ENCODE measurements at regions not wholly inside any gene's neighbourhood (a gene's known extent, or its start where the extent isn't known, plus 50 kb on each side); places are given as distances from the start of the nearest gene placed in this dataset.

GRCh38 chr15:70311821-70312220 lies 214.1 kb upstream of the TLE3 start:
- Histone ChIP-seq H3K9ac (ENCODE audit: insufficient read length) (no peak overlapping the region), H3K9me3 (ENCODE audit: low read depth, low read length) (0 out of 2 replicates have a peak, but pooled peaks cover 5% of the 10 kb centered on the region), H3K27ac (no peak overlapping the region), H3K36me3 (ENCODE audit: insufficient read depth, low read length) (no peaks in the 10 kb centered on the region; the same call in 1 of the 2 replicates), H3K4me3 (no peak overlapping the region)
- TF ChIP-seq EZH2 (IDR thresholded peaks at IDR 0.05) (no peak), FOXP2 (optimal IDR thresholded peaks at IDR 0.05; ENCODE audit: control extremely low read depth, extremely low read length, insufficient read depth) (no peak), POLR2AphosphoS5 (IDR thresholded peaks at IDR 0.05; ENCODE audit: borderline replicate concordance, low read depth, low read length) (no peak)
- no peak for DNase-seq (ENCODE audit: low read depth, low spot score)

GRCh38 chr15:70309716-70310115 lies 212.0 kb upstream of the TLE3 start:
- no peaks in the 10 kb centered on the region; the same call in 1 of the 2 replicates for H3K36me3 ChIP-seq (ENCODE audit: insufficient read depth, low read length)
- peak overlapping the region; percentile 44; the same call in 1 of the 2 replicates for H3K4me3 ChIP-seq
- peak overlapping the region; percentile 86 for H3K27ac ChIP-seq
- H3K9ac ChIP-seq (ENCODE audit: insufficient read length): no peak overlapping the region
- DNase-seq (ENCODE audit: low read depth, low spot score): no peak
- no peak for TF ChIP-seq POLR2AphosphoS5 (IDR thresholded peaks at IDR 0.05; ENCODE audit: borderline replicate concordance, low read depth, low read length)
- no peak for TF ChIP-seq EZH2 (IDR thresholded peaks at IDR 0.05)
- TF ChIP-seq FOXP2 (optimal IDR thresholded peaks at IDR 0.05; ENCODE audit: control extremely low read depth, extremely low read length, insufficient read depth): no peak
- 0 out of 2 replicates have a peak, but pooled peaks cover 5% of the 10 kb centered on the region for H3K9me3 ChIP-seq (ENCODE audit: low read depth, low read length)

- H3K4me3 ChIP-seq: peak overlapping the region; percentile 79
- peak overlapping the region; percentile 80 for H3K9ac ChIP-seq (ENCODE audit: insufficient read length)
- peak overlapping the region; percentile 100 for H3K27ac ChIP-seq
- 0 out of 2 replicates have a peak, but pooled peaks cover 5% of the 10 kb centered on the region for H3K9me3 ChIP-seq (ENCODE audit: low read depth, low read length)
- TF ChIP-seq POLR2AphosphoS5 (IDR thresholded peaks at IDR 0.05; ENCODE audit: borderline replicate concordance, low read depth, low read length): peak; percentile 69; the same call in 1 of the 2 replicates
- TF ChIP-seq EZH2 (IDR thresholded peaks at IDR 0.05): no peak
- peak; percentile 8 for TF ChIP-seq FOXP2 (optimal IDR thresholded peaks at IDR 0.05; ENCODE audit: control extremely low read depth, extremely low read length, insufficient read depth)
- no peaks in the 10 kb centered on the region; the same call in 1 of the 2 replicates for H3K36me3 ChIP-seq (ENCODE audit: insufficient read depth, low read length)
- DNase-seq (ENCODE audit: low read depth, low spot score): peak; percentile 92
Measured at GRCh38 chr15:70308735-70309434, 211.2 kb upstream of the TLE3 start.

GRCh38 chr15:70308011-70308734 lies 210.5 kb upstream of the TLE3 start:
- H3K9me3 ChIP-seq (ENCODE audit: low read depth, low read length): 0 out of 2 replicates have a peak, but pooled peaks cover 5% of the 10 kb centered on the region
- H3K27ac ChIP-seq: peak overlapping the region; percentile 100
- peak; percentile 85 for DNase-seq (ENCODE audit: low read depth, low spot score)
- peak overlapping the region; percentile 79 for H3K4me3 ChIP-seq
- H3K36me3 ChIP-seq (ENCODE audit: insufficient read depth, low read length): no peaks in the 10 kb centered on the region; the same call in 1 of the 2 replicates
- TF ChIP-seq POLR2AphosphoS5 (IDR thresholded peaks at IDR 0.05; ENCODE audit: borderline replicate concordance, low read depth, low read length) (no peak; the same call in 1 of the 2 replicates), EZH2 (IDR thresholded peaks at IDR 0.05) (no peak), FOXP2 (optimal IDR thresholded peaks at IDR 0.05; ENCODE audit: control extremely low read depth, extremely low read length, insufficient read depth) (no peak)
- peak overlapping the region; percentile 80 for H3K9ac ChIP-seq (ENCODE audit: insufficient read length)

- no peak for DNase-seq (ENCODE audit: low read depth, low spot score)
- H3K27ac ChIP-seq: no peak overlapping the region
- H3K36me3 ChIP-seq (ENCODE audit: insufficient read depth, low read length): no peaks in the 10 kb centered on the region; the same call in 1 of the 2 replicates
- H3K4me3 ChIP-seq: no peak overlapping the region
- H3K9ac ChIP-seq (ENCODE audit: insufficient read length): no peak overlapping the region
- TF ChIP-seq FOXP2 (optimal IDR thresholded peaks at IDR 0.05; ENCODE audit: control extremely low read depth, extremely low read length, insufficient read depth): no peak
- no peak for TF ChIP-seq EZH2 (IDR thresholded peaks at IDR 0.05)
- TF ChIP-seq POLR2AphosphoS5 (IDR thresholded peaks at IDR 0.05; ENCODE audit: borderline replicate concordance, low read depth, low read length): no peak
- 0 out of 2 replicates have a peak, but pooled peaks cover 5% of the 10 kb centered on the region for H3K9me3 ChIP-seq (ENCODE audit: low read depth, low read length)
Measured at GRCh38 chr15:70306582-70306981, 208.9 kb upstream of the TLE3 start.

GRCh38 chr15:70306081-70306480 lies 208.4 kb upstream of the TLE3 start:
- DNase-seq (ENCODE audit: low read depth, low spot score): no peak
- no peaks in the 10 kb centered on the region; the same call in 1 of the 2 replicates for H3K36me3 ChIP-seq (ENCODE audit: insufficient read depth, low read length)
- H3K9me3 ChIP-seq (ENCODE audit: low read depth, low read length): 0 out of 2 replicates have a peak, but pooled peaks cover 3% of the 10 kb centered on the region
- H3K4me3 ChIP-seq: no peak overlapping the region
- TF ChIP-seq EZH2 (IDR thresholded peaks at IDR 0.05) (no peak), POLR2AphosphoS5 (IDR thresholded peaks at IDR 0.05; ENCODE audit: borderline replicate concordance, low read depth, low read length) (no peak), FOXP2 (optimal IDR thresholded peaks at IDR 0.05; ENCODE audit: control extremely low read depth, extremely low read length, insufficient read depth) (no peak)
- H3K27ac ChIP-seq: no peak overlapping the region
- no peak overlapping the region for H3K9ac ChIP-seq (ENCODE audit: insufficient read length)

- TF ChIP-seq POLR2AphosphoS5 (IDR thresholded peaks at IDR 0.05; ENCODE audit: borderline replicate concordance, low read depth, low read length) (no peak), FOXP2 (optimal IDR thresholded peaks at IDR 0.05; ENCODE audit: control extremely low read depth, extremely low read length, insufficient read depth) (no peak), EZH2 (IDR thresholded peaks at IDR 0.05) (no peak)
- no peak overlapping the region for H3K4me3 ChIP-seq
- H3K36me3 ChIP-seq (ENCODE audit: insufficient read depth, low read length): no peaks in the 10 kb centered on the region
- H3K27ac ChIP-seq: no peak overlapping the region
- H3K9ac ChIP-seq (ENCODE audit: insufficient read length): no peak overlapping the region
- DNase-seq (ENCODE audit: low read depth, low spot score): no peak
- H3K9me3 ChIP-seq (ENCODE audit: low read depth, low read length): no peaks in the 10 kb centered on the region
Measured at GRCh38 chr15:70303981-70304380, 206.3 kb upstream of the TLE3 start.

- Histone ChIP-seq H3K9ac (ENCODE audit: insufficient read length) (no peak overlapping the region), H3K36me3 (ENCODE audit: insufficient read depth, low read length) (no peaks in the 10 kb centered on the region), H3K4me3 (no peak overlapping the region), H3K27ac (no peak overlapping the region), H3K9me3 (ENCODE audit: low read depth, low read length) (no peaks in the 10 kb centered on the region)
- no peak for TF ChIP-seq FOXP2 (optimal IDR thresholded peaks at IDR 0.05; ENCODE audit: control extremely low read depth, extremely low read length, insufficient read depth)
- no peak for TF ChIP-seq POLR2AphosphoS5 (IDR thresholded peaks at IDR 0.05; ENCODE audit: borderline replicate concordance, low read depth, low read length)
- no peak for TF ChIP-seq EZH2 (IDR thresholded peaks at IDR 0.05)
- DNase-seq (ENCODE audit: low read depth, low spot score): no peak
Measured at GRCh38 chr15:70302360-70302759, 204.6 kb upstream of the TLE3 start.

All from SK-N-MC (cell line).